K562 (cell line): ENCODE measurements at regions not wholly inside any gene's neighbourhood (a gene's known extent, or its start where the extent isn't known, plus 50 kb on each side); places are given as distances from the start of the nearest gene placed in this dataset.

ENCODE experiments used
- ATAC-seq: fragments of 200-7000 bp; cut with Tn5 transposase; 3 replicates; pipeline ENCODE4 v1.9.1; 2020; ENCODE audit warnings: moderate library complexity
- BruUV-seq: library from RNA; stranded (reverse); fragments of 400-500 nt; replicated peaks from 2 replicates; lab custom pipeline; 2021; lab: Mats Ljungman, UMichigan
- CTCF ChIA-PET: fragments of 300-600 bp; formaldehyde crosslinking; extraction: SDS; loops from one replicate; lab custom pipeline; 2021; ENCODE audit warnings: low intra/inter-chr PET ratio; lab: Yijun Ruan, JAX
- POLR2A ChIA-PET: fragments of 300-600, 350-650 bp; sonication (Branson Sonifier 250); formaldehyde crosslinking; extraction: SDS; loops from one replicate; lab custom pipeline; 2021; ENCODE audit warnings: antibody characterized with exemption, inconsistent platforms; lab: Yijun Ruan, JAX
- DNase-seq, 4 experiments: peaks; one replicate each; pipeline versions ENCODE4 v3.0.0 to v3.0.0-alpha.2; 2011 to 2018; ENCODE audit warnings: low spot score in 3 of 4, mixed read lengths in 3 of 4; ENCODE audit errors: extremely low read depth in 1 of 4
- FAIRE-seq: peaks from 2 replicates; lab custom pipeline; 2011; peaks lifted over from hg19 to GRCh38; lab: Jason Lieb, UNC
- H2AFZ ChIP-seq: 2 replicates; pipeline ENCODE4 v1.6.0; 2011; ENCODE audit warnings: low read depth, low read length, control low read depth, inconsistent platforms
- H3K27ac ChIP-seq: fragments of 200-600 bp; 3 replicates; pipeline ENCODE4 v1.8.0; 2011; ENCODE audit warnings: low read depth, mild to moderate bottlenecking, control low read depth, inconsistent platforms, low read length, moderate library complexity, mixed read lengths; ENCODE audit errors: extremely low read depth
- H3K27me3 ChIP-seq, 2 experiments: fragments of 300-600 bp in 1 of 2; 2 replicates in 1 of 2; 3 replicates in 1 of 2; pipeline versions ENCODE4 v1.6.0 to v1.8.0; 2011; ENCODE audit warnings: inconsistent platforms in 2 of 2, low read length in 2 of 2, mild to moderate bottlenecking in 1 of 2, mixed read lengths in 1 of 2, moderate library complexity in 1 of 2; ENCODE audit not compliant: control insufficient read depth in 2 of 2, insufficient read depth in 2 of 2
- H3K36me3 ChIP-seq: fragments of 300-600 bp; 3 replicates; pipeline ENCODE4 v1.8.0; 2011; ENCODE audit warnings: mild to moderate bottlenecking, low read length, inconsistent platforms; ENCODE audit not compliant: control insufficient read depth, insufficient read depth
- H3K4me1 ChIP-seq, 2 experiments: fragments of 200-600 bp in 1 of 2; replicated peaks in 1 of 2; 2 replicates in 1 of 2; 3 replicates in 1 of 2; pipeline versions ENCODE4 v1.5.1 to v1.8.0; 2011; ENCODE audit warnings: inconsistent platforms in 2 of 2, low read length in 2 of 2, mild to moderate bottlenecking in 1 of 2, mixed read lengths in 1 of 2, moderate library complexity in 1 of 2; ENCODE audit not compliant: control insufficient read depth in 2 of 2, insufficient read depth in 2 of 2
- H3K4me2 ChIP-seq: 2 replicates; pipeline ENCODE4 v1.6.1; 2011; ENCODE audit warnings: low read length, control low read depth, inconsistent platforms, mixed read lengths; ENCODE audit not compliant: insufficient read depth
- H3K4me3 ChIP-seq: fragments of 200-600 bp; sonication (generic), shearing (Covaris generic); 2 replicates; pipeline ENCODE4 v1.5.1; 2016; ENCODE audit warnings: control low read depth, inconsistent platforms
- H3K79me2 ChIP-seq: fragments of 200-600 bp; 3 replicates; pipeline ENCODE4 v1.8.0; 2011; ENCODE audit warnings: low read length, inconsistent platforms; ENCODE audit not compliant: control insufficient read depth, insufficient read depth
- H3K9ac ChIP-seq, 2 experiments: 2 replicates each; pipeline versions ENCODE4 v1.6.0 to v1.6.1; 2011; ENCODE audit warnings: low read depth in 2 of 2, low read length in 2 of 2, control low read depth in 1 of 2, inconsistent platforms in 1 of 2, mild to moderate bottlenecking in 1 of 2, mixed read lengths in 1 of 2; ENCODE audit not compliant: insufficient read depth in 1 of 2
- H3K9me1 ChIP-seq: one replicate; pipeline ENCODE4 v1.6.0; 2011; ENCODE audit warnings: inconsistent platforms, mild to moderate bottlenecking, low read length, moderate library complexity; ENCODE audit not compliant: control insufficient read depth, insufficient read depth
- H3K9me3 ChIP-seq: replicated peaks from 2 replicates; pipeline ENCODE4 v1.5.1; 2011; ENCODE audit warnings: low read depth, low read length, inconsistent platforms; ENCODE audit not compliant: control insufficient read depth, insufficient read depth
- H4K20me1 ChIP-seq: replicated peaks from 2 replicates; pipeline ENCODE4 v1.6.1; 2011; ENCODE audit warnings: low read length, inconsistent platforms, mixed read lengths; ENCODE audit not compliant: control insufficient read depth, insufficient read depth
- CBFB ChIP-seq: sonication (generic); formaldehyde crosslinking; IDR thresholded peaks from 2 replicates; pipeline ENCODE4 v1.4.0; 2020; ENCODE audit warnings: mild to moderate bottlenecking, missing genetic modification reagents
- CCAR2 ChIP-seq: fragments of 200-400 bp; formaldehyde crosslinking; IDR thresholded peaks from 2 replicates; pipeline ENCODE4 v1.6.1; 2017; ENCODE audit warnings: mild to moderate bottlenecking, low read depth, low read length
- COPS2 ChIP-seq: fragments of 450-650 bp; conservative IDR thresholded peaks from 2 replicates; pipeline ENCODE4 v1.6.1; 2016; ENCODE audit warnings: mild to moderate bottlenecking, moderate library complexity
- EP300 ChIP-seq: IDR thresholded peaks from 2 replicates; pipeline ENCODE4 v1.6.1; 2012; ENCODE audit warnings: low read length, improper control_type of control experiment
- ETV1 ChIP-seq: fragments of 450-650 bp; conservative IDR thresholded peaks from 2 replicates; pipeline ENCODE4 v1.6.1; 2016; ENCODE audit warnings: missing genetic modification characterization, control low read depth, low read depth, missing compliant biosample characterization
- FOSL1 ChIP-seq: fragments of 200-800 bp; sonication (Bioruptor generic); conservative IDR thresholded peaks from 2 replicates; pipeline ENCODE4 v1.6.1; 2016; ENCODE audit warnings: missing genetic modification characterization, missing compliant biosample characterization
- MEIS2 ChIP-seq: fragments of 450-650 bp; IDR thresholded peaks from 2 replicates; pipeline ENCODE4 v1.6.1; 2014; ENCODE audit warnings: mild to moderate bottlenecking; ENCODE audit not compliant: partially characterized antibody
- PYGO2 ChIP-seq: fragments of 450-650 bp; IDR thresholded peaks from 2 replicates; pipeline ENCODE4 v1.6.1; 2016; ENCODE audit warnings: mild to moderate bottlenecking, missing genetic modification characterization, moderate library complexity, missing compliant biosample characterization
- RBM17 ChIP-seq: fragments of 200-400 bp; formaldehyde crosslinking; IDR thresholded peaks from 2 replicates; pipeline ENCODE4 v1.6.1; 2017; ENCODE audit warnings: low read depth, mild to moderate bottlenecking, low read length, borderline replicate concordance
- TAF1 ChIP-seq: IDR thresholded peaks from 2 replicates; pipeline ENCODE4 v1.6.1; 2011; ENCODE audit warnings: mild to moderate bottlenecking, low read length, moderate library complexity; ENCODE audit not compliant: insufficient read depth, control insufficient read depth, severe bottlenecking; ENCODE audit errors: extremely low read depth
- WGBS: fragments of 100-300 bp; shearing (Covaris generic); methylation state at CpG from one replicate; pipeline ENCODE4 v1.1.6; 2016; ENCODE audit warnings: low coverage, mixed read lengths; ENCODE audit not compliant: insufficient coverage; ENCODE audit errors: missing lambda C conversion rate; 5-methylcytosine and 5-hydroxymethylcytosine counted together
- in situ Hi-C: fragments of 300-500 bp; cut with MboI; formaldehyde crosslinking; loops from 4 replicates; pipeline ENCODE4 v1.15.0; 2018; ENCODE audit warnings: inconsistent platforms, mixed read lengths
- intact Hi-C: fragments of 100-400 bp; cut with micrococcal nuclease; formaldehyde crosslinking; loops from 2 replicates; pipeline ENCODE4 v1.14.2; 2022
- TF ChIP-seq, protein P1 (sequence below), 2 experiments: fragments of 450-650 bp; formaldehyde crosslinking in 1 of 2; IDR thresholded peaks; 2 replicates each; pipeline versions ENCODE4 v1.4.0 to v1.6.1; 2014 to 2020; ENCODE audit warnings: mild to moderate bottlenecking in 2 of 2, borderline replicate concordance in 1 of 2, low read depth in 1 of 2
- TF ChIP-seq, protein P2 (sequence below): sonication (generic); formaldehyde crosslinking; IDR thresholded peaks from 2 replicates; pipeline ENCODE4 v1.8.1; 2023; ENCODE audit warnings: mild to moderate bottlenecking, missing genetic modification reagents
- TF ChIP-seq, protein P3 (sequence below): fragments of 450-650 bp; formaldehyde crosslinking; IDR thresholded peaks from 2 replicates; pipeline ENCODE4 v1.4.0; 2020; ENCODE audit warnings: mild to moderate bottlenecking, moderate library complexity

DNA sequence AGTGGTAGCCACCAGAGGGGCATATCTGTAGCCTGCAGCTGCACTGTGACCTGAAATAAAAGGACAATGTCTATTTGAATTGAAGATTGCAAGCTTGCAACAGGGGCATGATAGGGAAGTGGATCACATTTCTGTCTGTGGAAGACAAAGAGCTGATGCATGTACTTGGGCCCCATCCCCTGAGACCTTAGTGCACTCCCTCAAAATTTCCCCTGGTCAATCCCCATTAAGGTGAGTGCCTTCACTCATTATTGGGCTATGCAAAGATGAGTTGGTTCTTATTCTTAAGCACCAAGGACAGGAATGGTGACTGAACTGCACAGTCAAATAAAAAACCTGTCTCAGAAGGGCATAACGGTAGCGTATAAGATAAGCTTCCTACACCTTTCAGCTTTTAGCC, 273.1 kb upstream of the ARSJ start:
- no peaks in the 10 kb centered on the region for H3K27me3 ChIP-seq
- H3K9me1 ChIP-seq: no peaks in the 10 kb centered on the region
- H3K9ac ChIP-seq: no peak overlapping the region
- in situ Hi-C loops: no loop called here
- FAIRE-seq (no peak), ATAC-seq (no peak), DNase-seq (no peak)
- H3K36me3 ChIP-seq: no peaks in the 10 kb centered on the region
- no peak overlapping the region for H3K4me2 ChIP-seq
- no peaks in the 10 kb centered on the region for H4K20me1 ChIP-seq
- no peaks in the 10 kb centered on the region for H3K4me1 ChIP-seq
- 9% methylated on average over 2 of the region's 2 CpGs for WGBS
- H2AFZ ChIP-seq: no peak overlapping the region
- CTCF ChIA-PET: no interaction called here
- H3K9me3 ChIP-seq: no peaks in the 10 kb centered on the region; the same call in 1 of the 2 replicates
- POLR2A ChIA-PET: no interaction called here
- no TSS peak for BruUV-seq
- intact Hi-C loops: no loop called here
- H3K27ac ChIP-seq: no peak overlapping the region
- no peaks in the 10 kb centered on the region for H3K79me2 ChIP-seq
- no peak overlapping the region for H3K4me3 ChIP-seq
- TF ChIP-seq ETV1 (tag) (no peak), COPS2 (no peak), CBFB (no peak), TAF1 (no peak), CCAR2 (no peak), RBM17 (no peak), PYGO2 (tag) (no peak), MEIS2 (no peak), FOSL1 (tag) (no peak), EP300 (no peak)
- TF ChIP-seq, protein P1, sequence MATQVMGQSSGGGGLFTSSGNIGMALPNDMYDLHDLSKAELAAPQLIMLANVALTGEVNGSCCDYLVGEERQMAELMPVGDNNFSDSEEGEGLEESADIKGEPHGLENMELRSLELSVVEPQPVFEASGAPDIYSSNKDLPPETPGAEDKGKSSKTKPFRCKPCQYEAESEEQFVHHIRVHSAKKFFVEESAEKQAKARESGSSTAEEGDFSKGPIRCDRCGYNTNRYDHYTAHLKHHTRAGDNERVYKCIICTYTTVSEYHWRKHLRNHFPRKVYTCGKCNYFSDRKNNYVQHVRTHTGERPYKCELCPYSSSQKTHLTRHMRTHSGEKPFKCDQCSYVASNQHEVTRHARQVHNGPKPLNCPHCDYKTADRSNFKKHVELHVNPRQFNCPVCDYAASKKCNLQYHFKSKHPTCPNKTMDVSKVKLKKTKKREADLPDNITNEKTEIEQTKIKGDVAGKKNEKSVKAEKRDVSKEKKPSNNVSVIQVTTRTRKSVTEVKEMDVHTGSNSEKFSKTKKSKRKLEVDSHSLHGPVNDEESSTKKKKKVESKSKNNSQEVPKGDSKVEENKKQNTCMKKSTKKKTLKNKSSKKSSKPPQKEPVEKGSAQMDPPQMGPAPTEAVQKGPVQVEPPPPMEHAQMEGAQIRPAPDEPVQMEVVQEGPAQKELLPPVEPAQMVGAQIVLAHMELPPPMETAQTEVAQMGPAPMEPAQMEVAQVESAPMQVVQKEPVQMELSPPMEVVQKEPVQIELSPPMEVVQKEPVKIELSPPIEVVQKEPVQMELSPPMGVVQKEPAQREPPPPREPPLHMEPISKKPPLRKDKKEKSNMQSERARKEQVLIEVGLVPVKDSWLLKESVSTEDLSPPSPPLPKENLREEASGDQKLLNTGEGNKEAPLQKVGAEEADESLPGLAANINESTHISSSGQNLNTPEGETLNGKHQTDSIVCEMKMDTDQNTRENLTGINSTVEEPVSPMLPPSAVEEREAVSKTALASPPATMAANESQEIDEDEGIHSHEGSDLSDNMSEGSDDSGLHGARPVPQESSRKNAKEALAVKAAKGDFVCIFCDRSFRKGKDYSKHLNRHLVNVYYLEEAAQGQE (IDR thresholded peaks at IDR 0.05; ENCODE audit: borderline replicate concordance): no peak
- TF ChIP-seq, protein P1 (CRISPR knock-in tag; IDR thresholded peaks at IDR 0.05; ENCODE audit: low read depth): no peak
- TF ChIP-seq, protein P2, sequence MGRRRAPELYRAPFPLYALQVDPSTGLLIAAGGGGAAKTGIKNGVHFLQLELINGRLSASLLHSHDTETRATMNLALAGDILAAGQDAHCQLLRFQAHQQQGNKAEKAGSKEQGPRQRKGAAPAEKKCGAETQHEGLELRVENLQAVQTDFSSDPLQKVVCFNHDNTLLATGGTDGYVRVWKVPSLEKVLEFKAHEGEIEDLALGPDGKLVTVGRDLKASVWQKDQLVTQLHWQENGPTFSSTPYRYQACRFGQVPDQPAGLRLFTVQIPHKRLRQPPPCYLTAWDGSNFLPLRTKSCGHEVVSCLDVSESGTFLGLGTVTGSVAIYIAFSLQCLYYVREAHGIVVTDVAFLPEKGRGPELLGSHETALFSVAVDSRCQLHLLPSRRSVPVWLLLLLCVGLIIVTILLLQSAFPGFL (CRISPR knock-in tag): no peak
- TF ChIP-seq, protein P3, sequence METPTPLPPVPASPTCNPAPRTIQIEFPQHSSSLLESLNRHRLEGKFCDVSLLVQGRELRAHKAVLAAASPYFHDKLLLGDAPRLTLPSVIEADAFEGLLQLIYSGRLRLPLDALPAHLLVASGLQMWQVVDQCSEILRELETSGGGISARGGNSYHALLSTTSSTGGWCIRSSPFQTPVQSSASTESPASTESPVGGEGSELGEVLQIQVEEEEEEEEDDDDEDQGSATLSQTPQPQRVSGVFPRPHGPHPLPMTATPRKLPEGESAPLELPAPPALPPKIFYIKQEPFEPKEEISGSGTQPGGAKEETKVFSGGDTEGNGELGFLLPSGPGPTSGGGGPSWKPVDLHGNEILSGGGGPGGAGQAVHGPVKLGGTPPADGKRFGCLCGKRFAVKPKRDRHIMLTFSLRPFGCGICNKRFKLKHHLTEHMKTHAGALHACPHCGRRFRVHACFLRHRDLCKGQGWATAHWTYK (CRISPR knock-in tag): no peak
